Adrenal gland (tissue), 9 donors: ENCODE measurements at regions not wholly inside any gene's neighbourhood (a gene's known extent, or its start where the extent isn't known, plus 50 kb on each side); places are given as distances from the start of the nearest gene placed in this dataset.
A peak's percentile ranks its signal among the peaks of the same experiment; 100 is the strongest.

Source experiments
- DNase-seq, 7 donors: peaks; one replicate each; pipeline ENCODE4 v3.0.0-alpha.2; 2019 to 2020
- H3K27ac ChIP-seq, 5 donors: fragments of 200-600 bp; sonication (generic) in 4 of 5; 1 replicate in 3 of 5; 2 replicates in 2 of 5; pipeline versions ENCODE4 v1.5.1 to v1.8.0; 2016 to 2020; ENCODE audit warnings: mild to moderate bottlenecking in 1 of 5
- H3K27me3 ChIP-seq: fragments of 200-600 bp; 2 replicates; pipeline ENCODE4 v1.8.0; 2021
- H3K36me3 ChIP-seq, 2 donors: fragments of 200-600 bp; replicated peaks in 1 of 2; 1 replicate in 1 of 2; 2 replicates in 1 of 2; pipeline versions ENCODE4 v1.5.1 to v1.8.0; 2018 to 2022
- H3K4me1 ChIP-seq, 2 donors: fragments of 200-600 bp; replicated peaks in 1 of 2; 1 replicate in 1 of 2; 2 replicates in 1 of 2; pipeline versions ENCODE4 v1.5.1 to v1.8.0; 2018 to 2021
- H3K4me3 ChIP-seq, 4 donors: fragments of 200-600 bp; sonication (generic) in 3 of 4; one replicate each; pipeline ENCODE4 v1.5.1; 2016 to 2018
- H3K9me3 ChIP-seq, 3 donors: fragments of 200-600 bp; sonication (generic) in 1 of 3; replicated peaks in 1 of 3; 1 replicate in 2 of 3; 2 replicates in 1 of 3; pipeline versions ENCODE4 v1.5.1 to v1.8.0; 2016 to 2021
- CTCF ChIP-seq, 6 experiments: fragments of 450-650 bp in 4 of 6; fragments of 200-600 bp in 2 of 6; sonication (generic) in 1 of 6; IDR thresholded peaks; 1 replicate in 5 of 6; 2 replicates in 1 of 6; pipeline versions ENCODE4 v1.5.1 to v1.8.0; 2016 to 2021; ENCODE audit warnings: antibody characterized with exemption in 6 of 6, mild to moderate bottlenecking in 2 of 6, moderate library complexity in 1 of 6
- POLR2A ChIP-seq, 2 donors: fragments of 450-650 bp; IDR thresholded peaks; one replicate each; pipeline ENCODE4 v1.6.1; 2017; ENCODE audit warnings: antibody characterized with exemption in 2 of 2, mild to moderate bottlenecking in 2 of 2, moderate library complexity in 1 of 2
- WGBS, 4 donors: extraction: QIAGEN DNeasy Blood & Tissue Kit in 2 of 4; methylation state at CpG; one replicate each; pipeline versions ENCODE4 v1.1.5 to v1.1.7; 2013 to 2017; 5-methylcytosine and 5-hydroxymethylcytosine counted together
- intact Hi-C, 2 donors: fragments of 100-400 bp; cut with DNase I; formaldehyde crosslinking; loops; one replicate each; pipeline versions ENCODE4 v1.14.1 to v1.15.0; 2022 to 2023
- donor health status: healthy with polysubstance abuse.
- donor health status: Bipolar disorder and iron deficiency.
- donor health status: DM: yes; HTN: yes; CAD: no.
- donor health status: DM: no; HTN: no; CAD: no.
- donor health status: DM: no; HTN: no; CAD: no.

- Histone ChIP-seq H3K4me3 (no peak overlapping the region), H3K27me3 (no peaks in the 10 kb centered on the region), H3K4me1 (no peaks in the 10 kb centered on the region), H3K9me3 (no peaks in the 10 kb centered on the region), H3K27ac (no peak overlapping the region), H3K36me3 (no peaks in the 10 kb centered on the region)
- WGBS, 4 donors, result 7 to 27% (median 18%) methylated on average over 2 of the region's 2 CpGs
- no peak for DNase-seq
- intact Hi-C loops, result no loop called here
- TF ChIP-seq POLR2A (IDR thresholded peaks at IDR 0.05) (no peak), CTCF (IDR thresholded peaks at IDR 0.05) (no peak)
Measured at GRCh38 chr11:92384802-92385201, 160.2 kb downstream of the FAT3 start.

DNA sequence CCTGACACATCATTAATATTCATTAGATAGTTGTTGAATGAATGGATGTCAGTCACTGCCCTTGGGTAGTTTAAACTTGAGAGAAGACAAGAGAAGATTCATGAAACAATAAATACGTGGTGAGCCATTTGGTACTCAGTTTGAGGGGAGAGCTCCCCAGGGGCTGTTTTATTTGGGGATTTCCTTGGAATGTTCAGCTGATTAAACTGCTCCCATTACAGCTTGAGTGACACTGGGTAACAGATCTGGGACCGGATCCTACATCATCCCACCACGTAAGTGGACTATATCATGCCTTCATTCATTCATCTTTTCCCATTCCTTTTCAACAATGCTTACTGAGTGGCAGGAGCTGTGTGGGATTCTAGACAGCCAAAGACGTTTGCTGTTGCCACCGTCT lies 162.0 kb downstream of the FAT3 start:
- DNase-seq, result no peak
- TF ChIP-seq CTCF (IDR thresholded peaks at IDR 0.05), result no peak
- no peak for TF ChIP-seq POLR2A (IDR thresholded peaks at IDR 0.05)
- 74 to 93% (median 83%) methylated on average over 5 of the region's 5 CpGs for WGBS, 4 donors

DNA sequence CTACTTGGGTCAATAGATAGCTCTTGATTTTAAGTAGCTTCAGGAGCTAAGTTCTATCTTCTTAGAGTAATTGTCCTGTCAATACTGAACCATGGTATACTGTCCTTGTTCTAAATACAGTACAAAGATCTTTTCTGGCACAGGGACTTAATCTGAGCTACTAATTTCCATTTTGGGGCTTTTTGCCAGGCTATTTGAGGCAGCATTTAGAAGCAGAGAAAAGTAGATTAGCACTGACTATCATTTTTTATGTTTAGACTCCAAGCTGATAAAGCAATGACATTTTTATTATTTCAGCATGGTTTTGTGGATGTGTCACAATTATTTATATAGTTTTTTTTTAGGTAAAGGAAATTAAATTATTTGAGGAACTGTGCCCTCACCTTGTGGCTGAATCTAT lies 163.2 kb downstream of the FAT3 start:
- intact Hi-C loops, result no loop called here
- H3K36me3 ChIP-seq, result no peaks in the 10 kb centered on the region
- TF ChIP-seq POLR2A (IDR thresholded peaks at IDR 0.05) (no peak), CTCF (IDR thresholded peaks at IDR 0.05) (no peak)
- H3K9me3 ChIP-seq, result no peaks in the 10 kb centered on the region
- H3K4me1 ChIP-seq, result no peaks in the 10 kb centered on the region
- H3K27me3 ChIP-seq, result no peaks in the 10 kb centered on the region
- H3K4me3 ChIP-seq, result no peak overlapping the region
- DNase-seq, result no peak
- no peak overlapping the region for H3K27ac ChIP-seq

More for the DNA sequence above, 162.0 kb downstream of the FAT3 start:
- no peak overlapping the region for H3K27ac ChIP-seq
- H3K36me3 ChIP-seq, result no peaks in the 10 kb centered on the region
- intact Hi-C loops, result no loop called here
- no peak overlapping the region for H3K4me3 ChIP-seq
- no peaks in the 10 kb centered on the region for H3K4me1 ChIP-seq
- H3K9me3 ChIP-seq, result no peaks in the 10 kb centered on the region
- no peaks in the 10 kb centered on the region for H3K27me3 ChIP-seq

GRCh38 chr11:92388380-92388779 lies 163.8 kb downstream of the FAT3 start:
- H3K36me3 ChIP-seq, result no peaks in the 10 kb centered on the region
- H3K27ac ChIP-seq, result no peak overlapping the region
- H3K27me3 ChIP-seq, result no peaks in the 10 kb centered on the region
- TF ChIP-seq POLR2A (IDR thresholded peaks at IDR 0.05), result no peak
- peak in 1 of 6 experiments; percentile 7 for TF ChIP-seq CTCF (IDR thresholded peaks at IDR 0.05)
- WGBS, 4 donors, result 83 to 89% (median 85%) methylated on average over 1 of the region's 1 CpG
- intact Hi-C loops, result no loop called here
- no peak for DNase-seq
- H3K9me3 ChIP-seq, result no peaks in the 10 kb centered on the region
- H3K4me1 ChIP-seq, result no peaks in the 10 kb centered on the region
- no peak overlapping the region for H3K4me3 ChIP-seq
